ENCODE measurements at regions not wholly inside any gene's neighbourhood (a gene's known extent, or its start where the extent isn't known, plus 50 kb on each side); places are given as distances from the start of the nearest gene placed in this dataset.

DNA sequence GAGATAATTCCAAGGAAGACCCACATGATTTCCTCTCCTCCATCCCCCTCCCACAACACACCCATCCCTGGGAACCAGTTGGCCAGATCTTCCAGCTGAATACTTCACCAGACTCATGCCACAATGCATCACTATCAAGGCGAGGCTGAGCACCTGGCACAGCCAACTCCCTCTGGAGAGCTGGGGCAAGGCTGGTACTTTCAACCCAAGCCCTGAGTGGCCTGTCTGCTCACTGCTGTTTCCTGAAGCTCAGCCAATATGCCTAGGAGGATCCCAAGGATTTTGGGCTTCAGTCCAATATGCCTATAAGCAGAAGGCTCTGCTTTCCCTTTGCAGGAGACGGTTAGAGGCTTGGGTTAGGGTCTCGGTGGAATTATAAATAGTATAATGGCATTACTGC is 90.9 kb upstream of the NEO1 start:
- Histone ChIP-seq H3K4me1 (ENCODE audit: control insufficient read depth in 1 of 2, insufficient read depth in 1 of 2, low read depth in 1 of 2, low read length in 1 of 2) (no peaks in the 10 kb centered on the region), H3K9me3 (no peaks in the 10 kb centered on the region), H3K4me3 (ENCODE audit: low read depth in 1 of 2, low read length in 1 of 2) (no peak overlapping the region), H3K27ac (no peak overlapping the region), H3K36me3 (no peaks in the 10 kb centered on the region), H3K27me3 (peaks cover 12% of the 10 kb centered on the region)
- TF ChIP-seq, protein P1, sequence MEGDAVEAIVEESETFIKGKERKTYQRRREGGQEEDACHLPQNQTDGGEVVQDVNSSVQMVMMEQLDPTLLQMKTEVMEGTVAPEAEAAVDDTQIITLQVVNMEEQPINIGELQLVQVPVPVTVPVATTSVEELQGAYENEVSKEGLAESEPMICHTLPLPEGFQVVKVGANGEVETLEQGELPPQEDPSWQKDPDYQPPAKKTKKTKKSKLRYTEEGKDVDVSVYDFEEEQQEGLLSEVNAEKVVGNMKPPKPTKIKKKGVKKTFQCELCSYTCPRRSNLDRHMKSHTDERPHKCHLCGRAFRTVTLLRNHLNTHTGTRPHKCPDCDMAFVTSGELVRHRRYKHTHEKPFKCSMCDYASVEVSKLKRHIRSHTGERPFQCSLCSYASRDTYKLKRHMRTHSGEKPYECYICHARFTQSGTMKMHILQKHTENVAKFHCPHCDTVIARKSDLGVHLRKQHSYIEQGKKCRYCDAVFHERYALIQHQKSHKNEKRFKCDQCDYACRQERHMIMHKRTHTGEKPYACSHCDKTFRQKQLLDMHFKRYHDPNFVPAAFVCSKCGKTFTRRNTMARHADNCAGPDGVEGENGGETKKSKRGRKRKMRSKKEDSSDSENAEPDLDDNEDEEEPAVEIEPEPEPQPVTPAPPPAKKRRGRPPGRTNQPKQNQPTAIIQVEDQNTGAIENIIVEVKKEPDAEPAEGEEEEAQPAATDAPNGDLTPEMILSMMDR (IDR thresholded peaks at IDR 0.05): no peak

DNA sequence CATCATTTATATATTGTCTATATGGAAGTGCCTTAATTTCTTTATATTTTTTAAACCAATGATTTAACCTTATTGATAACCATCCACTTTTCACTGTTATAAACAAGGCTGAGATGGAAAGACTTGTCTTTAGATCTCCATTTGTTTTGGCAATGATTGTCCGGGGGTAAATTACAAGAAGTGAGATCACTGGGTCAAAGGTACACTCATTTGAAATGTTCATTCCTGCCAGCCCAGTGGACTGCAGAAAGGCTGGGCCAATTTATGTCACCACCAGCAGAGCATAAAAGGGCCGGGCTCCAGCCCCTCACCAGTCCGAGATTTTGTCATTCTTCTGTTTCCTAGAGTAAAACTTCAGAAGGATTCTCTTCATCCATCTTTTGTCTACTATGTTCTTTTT is 93.6 kb upstream of the NEO1 start:
- Histone ChIP-seq H3K36me3 (no peaks in the 10 kb centered on the region), H3K9me3 (no peaks in the 10 kb centered on the region), H3K4me3 (ENCODE audit: low read depth in 1 of 2, low read length in 1 of 2) (no peak overlapping the region), H3K4me1 (ENCODE audit: control insufficient read depth in 1 of 2, insufficient read depth in 1 of 2, low read depth in 1 of 2, low read length in 1 of 2) (no peaks in the 10 kb centered on the region), H3K27ac (no peak overlapping the region), H3K27me3 (no peaks in the 10 kb centered on the region)
- TF ChIP-seq, protein P1 (IDR thresholded peaks at IDR 0.05): no peak

DNA sequence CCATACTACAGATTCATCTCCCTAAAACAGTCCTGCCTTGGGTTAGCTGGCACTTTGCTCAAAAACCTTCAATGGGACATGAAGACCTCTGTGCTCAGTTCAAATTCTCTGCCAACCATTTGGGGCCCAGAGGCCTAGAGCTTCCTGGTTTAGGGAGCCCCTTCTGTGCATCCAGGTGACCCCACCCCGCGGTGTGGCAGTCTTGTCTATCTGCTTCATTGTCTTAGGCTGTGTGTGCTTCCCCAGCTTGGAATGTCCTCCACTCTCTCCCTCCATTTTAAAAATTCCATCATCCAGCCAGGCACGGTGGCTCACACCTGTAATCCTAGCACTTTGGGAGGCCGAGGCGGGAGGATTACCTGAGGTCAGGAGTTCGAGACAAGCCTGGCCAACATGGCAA is 99.0 kb upstream of the NEO1 start:
- no peak overlapping the region for H3K4me3 ChIP-seq (ENCODE audit: low read depth in 1 of 2, low read length in 1 of 2)
- no peak overlapping the region for H3K27ac ChIP-seq
- no peaks in the 10 kb centered on the region for H3K9me3 ChIP-seq
- TF ChIP-seq, protein P1 (IDR thresholded peaks at IDR 0.05): no peak
- H3K36me3 ChIP-seq: no peaks in the 10 kb centered on the region
- H3K4me1 ChIP-seq (ENCODE audit: control insufficient read depth in 1 of 2, insufficient read depth in 1 of 2, low read depth in 1 of 2, low read length in 1 of 2): no peaks in the 10 kb centered on the region
- peaks cover 5% of the 10 kb centered on the region for H3K27me3 ChIP-seq

DNA sequence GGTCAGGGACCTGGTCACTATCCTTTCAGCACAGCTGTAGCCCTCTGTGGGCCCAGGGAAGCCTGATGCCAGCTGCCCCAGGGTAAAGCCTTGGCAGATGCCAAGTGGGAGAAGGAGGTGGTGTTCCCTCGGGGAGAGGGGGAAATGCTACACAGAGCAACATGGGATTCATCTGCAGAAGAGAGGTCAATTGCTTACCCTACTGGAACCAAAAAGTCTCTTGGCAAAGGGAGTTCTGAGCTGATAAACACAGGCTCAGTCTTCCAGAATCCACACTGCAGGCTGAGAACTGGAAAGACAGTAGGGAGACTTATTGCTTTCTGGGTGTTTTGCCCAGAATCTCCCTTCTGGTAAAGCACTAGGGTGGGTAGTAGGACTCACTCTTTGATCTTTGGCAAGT is 100.1 kb upstream of the NEO1 start:
- Histone ChIP-seq H3K36me3 (no peaks in the 10 kb centered on the region), H3K9me3 (no peaks in the 10 kb centered on the region), H3K27ac (no peak overlapping the region), H3K4me3 (ENCODE audit: low read depth in 1 of 2, low read length in 1 of 2) (no peak overlapping the region), H3K27me3 (peaks cover 5% of the 10 kb centered on the region), H3K4me1 (ENCODE audit: control insufficient read depth in 1 of 2, insufficient read depth in 1 of 2, low read depth in 1 of 2, low read length in 1 of 2) (no peaks in the 10 kb centered on the region)
- TF ChIP-seq, protein P1 (IDR thresholded peaks at IDR 0.05): no peak

DNA sequence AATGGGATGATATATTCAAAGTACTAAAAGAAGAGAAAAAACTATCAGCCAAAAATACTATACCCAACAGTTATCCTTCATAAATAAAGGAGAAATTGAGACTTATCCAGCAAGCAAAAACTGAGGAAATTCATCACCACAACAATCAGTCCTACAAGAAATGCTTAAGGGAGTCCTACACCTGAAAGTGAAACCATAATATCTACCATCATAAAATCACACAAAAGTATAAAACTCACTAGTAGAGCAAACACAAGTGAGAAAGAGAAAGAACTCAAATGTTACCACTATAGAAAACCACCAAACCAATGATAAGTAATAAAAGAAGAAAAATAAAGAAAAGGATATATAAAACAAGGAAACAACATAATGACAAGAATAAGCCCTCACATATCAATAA is 103.6 kb upstream of the NEO1 start:
- Histone ChIP-seq H3K4me1 (ENCODE audit: control insufficient read depth in 1 of 2, insufficient read depth in 1 of 2, low read depth in 1 of 2, low read length in 1 of 2) (no peaks in the 10 kb centered on the region), H3K36me3 (no peaks in the 10 kb centered on the region), H3K9me3 (no peaks in the 10 kb centered on the region), H3K27ac (no peak overlapping the region), H3K27me3 (peaks cover 5% of the 10 kb centered on the region), H3K4me3 (ENCODE audit: low read depth in 1 of 2, low read length in 1 of 2) (no peak overlapping the region)
- TF ChIP-seq, protein P1 (IDR thresholded peaks at IDR 0.05): no peak

DNA sequence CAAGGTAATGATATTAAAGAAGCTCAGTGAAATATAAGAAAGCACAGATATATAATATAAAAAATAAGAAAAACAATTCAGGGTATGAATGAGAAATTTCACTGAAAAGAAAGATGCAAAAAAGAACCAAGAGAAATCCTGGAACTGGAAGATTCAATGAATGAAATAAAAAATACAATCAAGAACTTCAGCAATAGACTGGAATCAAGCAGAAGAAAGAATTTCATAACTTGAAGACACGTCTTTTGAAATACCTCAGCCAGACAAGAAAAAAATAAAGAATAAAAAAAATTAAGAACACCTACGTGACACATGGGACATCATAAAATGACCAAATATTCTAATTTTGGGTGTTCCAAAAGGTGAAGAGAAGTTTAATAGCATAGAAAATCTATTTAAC is 104.6 kb upstream of the NEO1 start:
- H3K36me3 ChIP-seq: no peaks in the 10 kb centered on the region
- H3K9me3 ChIP-seq: no peaks in the 10 kb centered on the region
- TF ChIP-seq, protein P1 (IDR thresholded peaks at IDR 0.05): no peak
- H3K27me3 ChIP-seq: no peaks in the 10 kb centered on the region
- H3K4me1 ChIP-seq (ENCODE audit: control insufficient read depth in 1 of 2, insufficient read depth in 1 of 2, low read depth in 1 of 2, low read length in 1 of 2): no peaks in the 10 kb centered on the region
- no peak overlapping the region for H3K4me3 ChIP-seq (ENCODE audit: low read depth in 1 of 2, low read length in 1 of 2)
- no peak overlapping the region for H3K27ac ChIP-seq

All from neutrophil (primary cell).